Lower lobe of right lung (tissue), 2 donors: ENCODE measurements at regions not wholly inside any gene's neighbourhood (a gene's known extent, or its start where the extent isn't known, plus 50 kb on each side); places are given as distances from the start of the nearest gene placed in this dataset.

Source experiments
- ATAC-seq, 2 donors: fragments of 200-7000 bp; cut with Tn5 transposase; one replicate each; pipeline ENCODE4 v1.9.1; 2020 to 2022; ENCODE audit warnings: mild to moderate bottlenecking in 2 of 2, moderate library complexity in 2 of 2
- DNase-seq: peaks from one replicate; pipeline ENCODE4 v3.0.0-alpha.2; 2020
- H3K27ac ChIP-seq: fragments of 200-600 bp; one replicate; pipeline ENCODE4 v1.8.0; 2022
- H3K27me3 ChIP-seq: fragments of 200-600 bp; one replicate; pipeline ENCODE4 v1.8.0; 2022; ENCODE audit warnings: low read depth
- H3K36me3 ChIP-seq: fragments of 200-600 bp; one replicate; pipeline ENCODE4 v1.8.0; 2022; ENCODE audit warnings: mild to moderate bottlenecking
- H3K4me1 ChIP-seq: fragments of 200-600 bp; one replicate; pipeline ENCODE4 v1.8.0; 2022
- H3K4me3 ChIP-seq: fragments of 200-600 bp; one replicate; pipeline ENCODE4 v1.8.0; 2022; ENCODE audit warnings: mild to moderate bottlenecking
- H3K9me3 ChIP-seq: fragments of 200-600 bp; one replicate; pipeline ENCODE4 v1.8.0; 2022
- intact Hi-C: fragments of 100-400 bp; cut with DNase I; formaldehyde crosslinking; loops from one replicate; pipeline ENCODE4 v1.11.0; 2022
- TF ChIP-seq, protein P1 (sequence below): fragments of 200-600 bp; IDR thresholded peaks from one replicate; pipeline ENCODE4 v1.8.0; 2022; ENCODE audit warnings: antibody characterized with exemption, mild to moderate bottlenecking
- donor health status: DM: no; HTN: yes; CAD: no; lungs with severe emphysema.

DNA sequence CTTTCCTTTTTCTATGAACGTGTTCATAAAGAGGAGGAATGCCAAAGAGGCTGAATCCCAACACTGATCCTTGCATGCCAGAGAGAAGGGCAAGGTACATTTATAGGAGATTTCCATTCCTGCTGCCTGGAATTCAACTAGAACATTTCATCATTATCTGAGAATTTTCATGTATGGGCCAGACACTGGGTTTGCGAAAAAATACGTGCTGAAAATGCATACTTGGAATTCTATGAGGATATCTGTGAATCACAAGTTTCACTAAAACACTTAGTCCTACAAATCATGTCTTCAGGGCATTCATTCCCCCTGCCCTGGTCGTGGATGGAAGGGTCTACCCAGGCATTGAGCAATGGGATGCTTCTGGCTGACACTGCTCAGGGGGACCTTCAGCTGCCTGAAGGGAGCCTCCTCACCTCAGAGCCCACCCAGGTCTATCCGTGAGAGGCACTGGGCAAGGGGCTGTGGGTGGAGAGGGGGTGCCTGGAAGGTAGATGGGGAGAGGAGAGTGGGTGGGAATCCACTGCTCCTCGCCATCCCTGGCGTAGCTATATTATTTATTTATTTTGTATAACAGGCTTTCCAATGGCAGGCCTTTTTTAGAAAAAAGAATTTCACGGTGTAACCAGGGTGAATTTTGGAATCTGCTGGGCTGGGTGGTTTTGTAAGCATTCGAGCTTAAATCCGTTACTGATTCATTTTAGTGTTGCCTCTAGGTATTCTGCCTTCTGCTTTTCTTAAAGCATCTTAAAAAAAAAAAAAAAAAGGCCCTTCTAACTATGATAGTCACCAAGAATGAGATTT, 560.6 kb upstream of the ID2 start:
- DNase-seq (no peak), ATAC-seq (no peak)
- Histone ChIP-seq H3K9me3 (no peaks in the 10 kb centered on the region), H3K36me3 (no peaks in the 10 kb centered on the region), H3K4me1 (peaks cover 12% of the 10 kb centered on the region), H3K27ac (no peak overlapping the region), H3K27me3 (no peaks in the 10 kb centered on the region), H3K4me3 (no peak overlapping the region)
- intact Hi-C loops, result no loop called here
- TF ChIP-seq, protein P1, sequence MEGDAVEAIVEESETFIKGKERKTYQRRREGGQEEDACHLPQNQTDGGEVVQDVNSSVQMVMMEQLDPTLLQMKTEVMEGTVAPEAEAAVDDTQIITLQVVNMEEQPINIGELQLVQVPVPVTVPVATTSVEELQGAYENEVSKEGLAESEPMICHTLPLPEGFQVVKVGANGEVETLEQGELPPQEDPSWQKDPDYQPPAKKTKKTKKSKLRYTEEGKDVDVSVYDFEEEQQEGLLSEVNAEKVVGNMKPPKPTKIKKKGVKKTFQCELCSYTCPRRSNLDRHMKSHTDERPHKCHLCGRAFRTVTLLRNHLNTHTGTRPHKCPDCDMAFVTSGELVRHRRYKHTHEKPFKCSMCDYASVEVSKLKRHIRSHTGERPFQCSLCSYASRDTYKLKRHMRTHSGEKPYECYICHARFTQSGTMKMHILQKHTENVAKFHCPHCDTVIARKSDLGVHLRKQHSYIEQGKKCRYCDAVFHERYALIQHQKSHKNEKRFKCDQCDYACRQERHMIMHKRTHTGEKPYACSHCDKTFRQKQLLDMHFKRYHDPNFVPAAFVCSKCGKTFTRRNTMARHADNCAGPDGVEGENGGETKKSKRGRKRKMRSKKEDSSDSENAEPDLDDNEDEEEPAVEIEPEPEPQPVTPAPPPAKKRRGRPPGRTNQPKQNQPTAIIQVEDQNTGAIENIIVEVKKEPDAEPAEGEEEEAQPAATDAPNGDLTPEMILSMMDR, result no peak

DNA sequence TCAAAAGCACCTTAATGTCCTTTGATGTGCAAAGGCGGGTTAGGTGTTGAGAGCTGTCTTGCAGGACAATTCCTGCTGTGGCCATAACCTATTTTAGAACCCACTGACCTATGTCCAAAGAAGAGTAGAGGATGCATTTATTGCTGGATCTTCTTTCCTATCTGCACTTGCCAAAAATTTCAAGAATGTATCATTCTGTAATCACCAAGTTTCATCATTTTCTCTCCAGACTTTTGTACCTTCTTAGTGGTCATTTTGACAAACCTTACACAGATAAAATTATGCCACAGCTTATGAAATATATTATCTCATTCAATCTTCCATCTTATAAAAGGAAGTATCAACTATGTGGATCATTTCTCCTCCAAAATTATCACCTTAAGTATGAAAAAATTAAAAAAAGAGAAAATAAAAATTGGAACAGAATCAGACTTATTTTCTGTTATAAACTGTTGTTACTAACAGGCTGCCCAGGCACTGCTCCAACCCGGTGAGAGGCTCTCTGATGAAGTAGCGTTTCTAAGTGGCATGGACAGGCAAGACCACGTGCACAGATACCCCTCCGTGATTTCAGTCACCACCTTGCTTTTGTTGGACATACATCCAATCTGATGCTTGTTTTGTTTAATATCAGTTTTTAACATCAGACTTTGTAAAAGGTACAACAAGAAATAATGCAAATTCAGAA, 559.9 kb upstream of the ID2 start:
- TF ChIP-seq, protein P1, result no peak
- peaks cover 12% of the 10 kb centered on the region for H3K4me1 ChIP-seq
- DNase-seq, result no peak
- ATAC-seq, result no peak
- no peak overlapping the region for H3K4me3 ChIP-seq
- no peaks in the 10 kb centered on the region for H3K36me3 ChIP-seq
- intact Hi-C loops, result no loop called here
- no peak overlapping the region for H3K27ac ChIP-seq
- no peaks in the 10 kb centered on the region for H3K9me3 ChIP-seq
- H3K27me3 ChIP-seq, result no peaks in the 10 kb centered on the region

DNA sequence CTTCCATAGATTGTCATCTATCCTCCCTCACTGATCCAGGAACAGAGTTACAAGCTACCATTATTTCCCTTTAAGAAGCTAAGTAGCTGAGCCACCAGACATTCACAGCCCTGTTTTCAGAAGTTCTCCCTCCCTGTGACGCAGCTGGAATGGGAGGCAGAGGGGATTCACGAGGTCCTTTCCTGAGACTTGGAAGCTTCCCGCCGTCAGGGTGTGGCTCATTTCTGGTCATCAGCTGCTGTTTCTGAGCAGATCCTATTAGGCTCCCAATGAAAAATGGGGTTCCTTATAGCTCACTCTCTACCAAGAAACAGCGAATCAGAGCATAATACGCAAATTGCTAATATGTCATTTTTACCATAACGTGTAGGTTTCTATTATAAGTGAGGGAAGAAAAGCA, 559.3 kb upstream of the ID2 start:
- ATAC-seq (no peak), DNase-seq (no peak)
- Histone ChIP-seq H3K36me3 (no peaks in the 10 kb centered on the region), H3K27me3 (no peaks in the 10 kb centered on the region), H3K4me1 (peaks cover 12% of the 10 kb centered on the region), H3K9me3 (no peaks in the 10 kb centered on the region), H3K27ac (no peak overlapping the region), H3K4me3 (no peak overlapping the region)
- TF ChIP-seq, protein P1, result no peak
- intact Hi-C loops, result no loop called here

DNA sequence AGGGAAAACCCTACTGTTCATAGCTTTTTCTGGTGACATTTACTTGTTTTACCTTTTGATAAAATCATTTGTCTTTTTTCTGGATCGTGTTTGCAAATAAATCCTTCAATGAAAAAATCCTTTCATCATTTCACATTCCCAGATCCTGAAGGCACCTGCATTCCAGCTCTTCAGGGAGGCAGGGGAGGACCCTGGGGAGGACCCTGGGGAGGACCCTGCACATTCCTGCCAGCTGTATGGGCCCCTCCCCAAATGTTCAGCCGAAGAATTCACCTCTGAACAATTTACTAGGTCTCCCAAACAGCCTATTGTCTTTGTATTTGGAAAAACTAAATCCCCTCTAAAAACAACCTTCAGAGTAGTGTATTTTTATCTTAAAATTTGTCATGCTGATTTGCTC, 558.4 kb upstream of the ID2 start:
- no peaks in the 10 kb centered on the region for H3K27me3 ChIP-seq
- H3K9me3 ChIP-seq, result no peaks in the 10 kb centered on the region
- H3K4me1 ChIP-seq, result peaks cover 12% of the 10 kb centered on the region
- ATAC-seq, result no peak
- intact Hi-C loops, result no loop called here
- H3K27ac ChIP-seq, result no peak overlapping the region
- no peaks in the 10 kb centered on the region for H3K36me3 ChIP-seq
- TF ChIP-seq, protein P1, result no peak
- no peak overlapping the region for H3K4me3 ChIP-seq
- no peak for DNase-seq

DNA sequence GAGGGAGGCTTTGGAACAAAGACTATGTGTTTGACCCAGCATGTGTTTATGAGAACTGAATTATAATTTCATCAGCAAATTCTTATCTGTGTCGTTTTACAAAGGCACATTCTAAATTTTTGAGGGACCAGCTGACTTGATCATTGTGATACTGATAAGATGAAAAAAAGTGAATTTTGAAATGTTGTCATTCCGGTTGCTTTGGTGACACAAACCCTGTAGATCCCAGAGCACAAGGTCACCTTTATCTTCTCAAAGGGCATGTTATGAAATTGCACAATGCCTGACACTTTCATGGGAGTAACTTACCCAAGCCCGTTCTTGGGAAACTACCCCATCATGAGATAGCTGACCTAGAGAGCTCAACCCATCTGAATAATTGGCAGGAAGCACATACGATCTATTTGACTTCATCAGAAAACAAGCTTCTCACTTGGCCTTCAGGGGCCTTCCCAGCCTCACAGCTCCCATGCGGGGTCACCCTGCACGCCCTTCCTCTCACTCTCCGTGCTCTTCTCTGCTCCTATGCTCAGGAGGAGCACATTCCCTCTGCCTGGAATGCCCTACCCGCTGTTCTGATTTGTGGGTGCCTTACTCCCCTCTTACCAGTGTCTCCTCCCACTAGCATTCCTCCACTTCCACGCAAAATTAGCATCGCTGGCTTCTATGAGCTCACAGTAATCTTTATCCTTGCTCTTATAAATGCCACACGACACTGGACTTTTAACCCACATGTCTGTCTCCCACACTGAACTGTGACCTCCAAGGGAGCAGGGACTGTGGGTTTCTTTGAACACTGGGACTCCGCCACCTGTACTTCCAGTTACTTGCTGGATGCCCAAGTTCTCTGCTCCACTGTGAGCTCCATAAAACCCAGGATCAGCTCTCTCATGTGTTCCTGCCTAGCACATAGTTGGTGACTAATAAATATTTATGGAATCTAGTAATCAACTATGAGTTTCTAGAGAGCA, 555.8 kb upstream of the ID2 start:
- intact Hi-C loops, result no loop called here

More for the DNA sequence above, 555.8 kb upstream of the ID2 start:
- ATAC-seq, result peak; percentile 62 to 69
- H3K4me3 ChIP-seq, result no peak overlapping the region
- no peak overlapping the region for H3K27ac ChIP-seq
- DNase-seq, result no peak
- H3K4me1 ChIP-seq, result peaks cover 4% of the 10 kb centered on the region
- H3K9me3 ChIP-seq, result no peaks in the 10 kb centered on the region
- H3K27me3 ChIP-seq, result no peaks in the 10 kb centered on the region
- TF ChIP-seq, protein P1, result no peak
- H3K36me3 ChIP-seq, result no peaks in the 10 kb centered on the region
